GM12878 (cell line): ENCODE measurements at regions not wholly inside any gene's neighbourhood (a gene's known extent, or its start where the extent isn't known, plus 50 kb on each side); places are given as distances from the start of the nearest gene placed in this dataset.

Experiments used
- ATAC-seq: fragments of 200-7000 bp; cut with Tn5 transposase; 3 replicates; pipeline ENCODE4 v1.9.1; 2020; ENCODE audit warnings: mild to moderate bottlenecking, moderate library complexity
- BruUV-seq: library from RNA; stranded (reverse); fragments of 400-500 nt; replicated peaks from 2 replicates; lab custom pipeline; 2021; lab: Mats Ljungman, UMichigan
- CTCF ChIA-PET: fragments of 300-600 bp; sonication (Branson Sonifier 250); formaldehyde crosslinking; extraction: SDS; loops from one replicate; lab custom pipeline; 2021; ENCODE audit warnings: inconsistent platforms; lab: Yijun Ruan, JAX
- POLR2A ChIA-PET: fragments of 350-600 bp; formaldehyde crosslinking; extraction: SDS; loops from one replicate; lab custom pipeline; 2021; ENCODE audit warnings: inconsistent platforms; lab: Charles Lee
- RAD21 ChIA-PET: fragments of 300-600 bp; sonication (Branson Sonifier 250); formaldehyde crosslinking; loops from one replicate; lab custom pipeline; 2023; ENCODE audit warnings: antibody characterized with exemption; ENCODE audit not compliant: unreplicated experiment; lab: Charles Lee
- SMC1A ChIA-PET: fragments of 300-600 bp; sonication (Branson Sonifier 250); formaldehyde crosslinking; loops from one replicate; lab custom pipeline; 2023; ENCODE audit not compliant: unreplicated experiment, uncharacterized antibody; lab: Charles Lee
- DNase-seq: peaks from one replicate; pipeline ENCODE4 v3.0.0-alpha.2; 2011; ENCODE audit warnings: low read depth, low spot score
- FAIRE-seq: peaks from 3 replicates; lab custom pipeline; 2011; peaks lifted over from hg19 to GRCh38; lab: Jason Lieb, UNC
- H2AFZ ChIP-seq: 2 replicates; pipeline ENCODE4 v1.6.0; 2011; ENCODE audit warnings: low read depth, low read length, control low read depth; ENCODE audit not compliant: control insufficient read depth
- H3K27ac ChIP-seq: 2 replicates; pipeline ENCODE4 v1.5.1; 2011; ENCODE audit warnings: control low read depth; ENCODE audit not compliant: control insufficient read depth, insufficient read depth
- H3K27me3 ChIP-seq, 2 experiments: replicated peaks in 1 of 2; 2 replicates each; pipeline versions ENCODE4 v1.6.0 to v1.6.1; 2011; ENCODE audit warnings: low read length in 1 of 2; ENCODE audit not compliant: control insufficient read depth in 2 of 2, insufficient read depth in 2 of 2
- H3K36me3 ChIP-seq, 2 experiments: 2 replicates each; pipeline ENCODE4 v1.5.1; 2011; ENCODE audit warnings: low read length in 1 of 2; ENCODE audit not compliant: control insufficient read depth in 2 of 2, insufficient read depth in 2 of 2
- H3K4me1 ChIP-seq: 2 replicates; pipeline ENCODE4 v1.6.1; 2011; ENCODE audit warnings: mild to moderate bottlenecking, low read length, moderate library complexity, mixed read lengths; ENCODE audit not compliant: control insufficient read depth, insufficient read depth
- H3K4me2 ChIP-seq: 2 replicates; pipeline ENCODE4 v1.6.0; 2011; ENCODE audit warnings: control low read depth; ENCODE audit not compliant: control insufficient read depth, insufficient read depth
- H3K4me3 ChIP-seq: fragments of 200-600 bp; sonication (generic); 2 replicates; pipeline ENCODE4 v1.5.1; 2016
- H3K79me2 ChIP-seq: 2 replicates; pipeline ENCODE4 v1.6.0; 2011; ENCODE audit warnings: low read length; ENCODE audit not compliant: control insufficient read depth, insufficient read depth
- H3K9ac ChIP-seq: 2 replicates; pipeline ENCODE4 v1.8.0; 2011; ENCODE audit warnings: low read length, control low read depth, mixed read lengths; ENCODE audit not compliant: control insufficient read depth, insufficient read depth
- H3K9me3 ChIP-seq: replicated peaks from 3 replicates; pipeline ENCODE4 v1.5.1; 2011; ENCODE audit warnings: mild to moderate bottlenecking, low read length; ENCODE audit not compliant: control insufficient read depth, insufficient read depth
- H4K20me1 ChIP-seq: 2 replicates; pipeline ENCODE4 v1.6.0; 2011; ENCODE audit not compliant: control insufficient read depth, insufficient read depth
- BRCA1 ChIP-seq: IDR thresholded peaks from 2 replicates; pipeline ENCODE4 v1.6.1; 2011; ENCODE audit warnings: low read depth, low read length, improper control_type of control experiment
- CBFB ChIP-seq: IDR thresholded peaks from 2 replicates; pipeline ENCODE4 v1.6.1; 2016; ENCODE audit warnings: antibody characterized with exemption, low read depth
- CBX3 ChIP-seq: fragments of 200-600 bp; sonication (generic); IDR thresholded peaks from 2 replicates; pipeline ENCODE4 v1.6.1; 2016; ENCODE audit warnings: low read depth, borderline replicate concordance
- MYB ChIP-seq: fragments of 150-350 bp; IDR thresholded peaks from 2 replicates; pipeline ENCODE4 v1.6.1; 2014; ENCODE audit warnings: mild to moderate bottlenecking, low read depth, low read length, borderline replicate concordance
- NRF1 ChIP-seq: conservative IDR thresholded peaks from 2 replicates; pipeline ENCODE4 v1.6.1; 2011; ENCODE audit warnings: mild to moderate bottlenecking, low read depth, low read length, improper control_type of control experiment
- RAD51 ChIP-seq: fragments of 450-650 bp; IDR thresholded peaks from 2 replicates; pipeline ENCODE4 v1.6.1; 2016; ENCODE audit warnings: moderate library complexity, mild to moderate bottlenecking, inconsistent platforms
- SUPT20H ChIP-seq: IDR thresholded peaks from 2 replicates; pipeline ENCODE4 v1.6.1; 2011; ENCODE audit warnings: low read depth, mild to moderate bottlenecking, low read length, moderate library complexity, borderline replicate concordance; ENCODE audit not compliant: control insufficient read depth
- TAF1 ChIP-seq: IDR thresholded peaks from 2 replicates; pipeline ENCODE4 v1.6.1; 2011; ENCODE audit warnings: mild to moderate bottlenecking, low read depth, low read length, borderline replicate concordance
- ZNF207 ChIP-seq: fragments of 450-650 bp; IDR thresholded peaks from 2 replicates; pipeline ENCODE4 v1.6.1; 2014; ENCODE audit warnings: antibody characterized with exemption, mild to moderate bottlenecking, borderline replicate concordance
- WGBS: methylation state at CpG from one replicate; pipeline ENCODE4 v1.1.6; 2016; ENCODE audit warnings: low lambda C conversion rate; ENCODE audit not compliant: insufficient replicate concordance, insufficient coverage; ENCODE audit errors: missing lambda C conversion rate; 5-methylcytosine and 5-hydroxymethylcytosine counted together
- in situ Hi-C: fragments of 300-500 bp; cut with MboI; formaldehyde crosslinking; loops from 9 replicates; pipeline ENCODE4 v1.14.3; 2018; ENCODE audit warnings: mixed read lengths
- intact Hi-C: fragments of 100-400 bp; cut with micrococcal nuclease; formaldehyde crosslinking; loops from one replicate; pipeline ENCODE4 v1.14.2; 2022; ENCODE audit not compliant: unreplicated experiment
- TF ChIP-seq, protein P1 (sequence below): IDR thresholded peaks from 2 replicates; pipeline ENCODE4 v1.6.1; 2012; ENCODE audit warnings: low read length, inconsistent platforms

DNA sequence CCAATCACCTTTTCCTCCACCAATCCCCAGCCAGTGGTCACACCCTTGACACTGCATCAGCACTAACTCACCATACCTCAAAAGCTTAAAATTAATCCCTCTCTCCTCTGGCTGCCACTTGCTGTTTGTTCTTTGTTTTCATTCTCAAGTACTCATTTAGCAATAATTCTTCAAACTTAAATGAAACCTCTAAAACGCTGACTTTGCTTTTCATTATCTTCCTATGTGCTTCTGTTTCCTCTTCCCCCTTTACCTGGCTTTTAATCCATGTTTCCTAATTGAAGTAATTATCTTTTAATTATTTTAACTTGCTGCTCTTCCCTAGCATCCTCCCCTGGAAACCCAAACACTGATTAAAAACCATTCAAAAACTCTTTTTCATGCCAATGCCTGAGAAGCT lies 348.9 kb upstream of the MEOX2 start:
- WGBS, result 0% methylated on average over 1 of the region's 1 CpG
- H3K36me3 ChIP-seq, result no peaks in the 10 kb centered on the region
- H3K9me3 ChIP-seq, result no peaks in the 10 kb centered on the region
- SMC1A ChIA-PET, result no interaction called here
- no peak for TF ChIP-seq NRF1
- TF ChIP-seq ZNF207, result no peak
- no peak for TF ChIP-seq SUPT20H
- TF ChIP-seq BRCA1, result no peak
- TF ChIP-seq CBFB, result no peak
- TF ChIP-seq RAD51, result no peak
- TF ChIP-seq CBX3, result no peak
- TF ChIP-seq MYB, result no peak
- TF ChIP-seq, protein P1, sequence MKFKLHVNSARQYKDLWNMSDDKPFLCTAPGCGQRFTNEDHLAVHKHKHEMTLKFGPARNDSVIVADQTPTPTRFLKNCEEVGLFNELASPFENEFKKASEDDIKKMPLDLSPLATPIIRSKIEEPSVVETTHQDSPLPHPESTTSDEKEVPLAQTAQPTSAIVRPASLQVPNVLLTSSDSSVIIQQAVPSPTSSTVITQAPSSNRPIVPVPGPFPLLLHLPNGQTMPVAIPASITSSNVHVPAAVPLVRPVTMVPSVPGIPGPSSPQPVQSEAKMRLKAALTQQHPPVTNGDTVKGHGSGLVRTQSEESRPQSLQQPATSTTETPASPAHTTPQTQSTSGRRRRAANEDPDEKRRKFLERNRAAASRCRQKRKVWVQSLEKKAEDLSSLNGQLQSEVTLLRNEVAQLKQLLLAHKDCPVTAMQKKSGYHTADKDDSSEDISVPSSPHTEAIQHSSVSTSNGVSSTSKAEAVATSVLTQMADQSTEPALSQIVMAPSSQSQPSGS, result no peak
- TF ChIP-seq TAF1, result no peak
- H3K4me1 ChIP-seq, result no peaks in the 10 kb centered on the region
- no peak for DNase-seq
- in situ Hi-C loops, result no loop called here
- no peak overlapping the region for H3K4me2 ChIP-seq
- no peak overlapping the region for H2AFZ ChIP-seq
- no peaks in the 10 kb centered on the region for H4K20me1 ChIP-seq
- no peak overlapping the region for H3K4me3 ChIP-seq
- ATAC-seq, result no peak
- no peak overlapping the region for H3K9ac ChIP-seq
- no peak for FAIRE-seq
- intact Hi-C loops, result no loop called here
- no peak overlapping the region for H3K27ac ChIP-seq
- RAD21 ChIA-PET, result no interaction called here
- H3K27me3 ChIP-seq, result no peaks in the 10 kb centered on the region
- no TSS peak for BruUV-seq
- CTCF ChIA-PET, result no interaction called here
- POLR2A ChIA-PET, result no interaction called here
- no peaks in the 10 kb centered on the region for H3K79me2 ChIP-seq
